Stimulated activated CD8-positive, alpha-beta memory T cell treated with anti-CD3 and anti-CD28 coated beads, Interleukin-2, amount 100 ng/mL, for 1 hour (primary cell): ENCODE measurements at regions not wholly inside any gene's neighbourhood (a gene's known extent, or its start where the extent isn't known, plus 50 kb on each side); places are given as distances from the start of the nearest gene placed in this dataset.

ENCODE experiments used
- DNase-seq, 2 donors: peaks; one replicate each; pipeline ENCODE4 v3.0.0-alpha.2; 2020; ENCODE audit warnings: low read depth in 2 of 2

DNA sequence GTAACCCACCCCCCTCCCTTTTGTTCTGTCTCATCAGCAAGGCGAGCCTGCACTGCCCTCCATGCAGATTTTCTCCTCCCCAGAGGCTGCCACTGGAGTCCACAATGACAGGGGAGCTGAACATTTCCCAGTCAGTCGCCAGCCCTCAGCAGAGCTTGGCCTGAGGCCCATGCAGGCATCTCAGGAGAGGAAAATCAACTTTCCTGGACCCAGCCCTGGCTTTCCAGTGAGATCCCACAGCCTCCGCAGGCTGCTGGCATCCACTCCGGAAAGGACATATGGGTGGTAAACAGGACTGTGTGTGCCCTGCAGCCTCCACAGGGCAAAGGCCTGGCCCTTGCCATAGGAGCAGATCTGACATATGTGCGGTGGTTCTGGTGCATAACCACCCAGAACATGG, 253.8 kb downstream of the TNS1 start:
- DNase-seq = no peak

DNA sequence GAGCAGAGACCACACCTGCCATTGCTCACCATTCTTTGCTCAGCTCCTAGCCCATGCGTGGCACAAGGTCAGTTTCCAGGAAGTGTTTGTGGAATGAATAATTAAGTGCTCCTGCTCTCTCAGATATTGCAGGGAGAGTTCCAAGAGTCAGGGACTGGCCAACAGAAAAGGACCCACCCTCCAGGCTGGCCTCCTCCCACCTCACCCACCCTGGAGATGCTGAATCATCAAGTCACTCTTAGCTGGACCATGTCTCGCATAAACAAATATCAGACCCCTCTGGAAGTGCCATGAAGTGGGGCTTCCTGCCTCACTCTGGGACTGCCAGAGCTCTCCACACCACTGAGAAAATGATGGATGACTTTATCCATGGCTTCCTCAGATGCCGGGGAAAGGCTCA, 256.0 kb downstream of the TNS1 start:
- DNase-seq = no peak

DNA sequence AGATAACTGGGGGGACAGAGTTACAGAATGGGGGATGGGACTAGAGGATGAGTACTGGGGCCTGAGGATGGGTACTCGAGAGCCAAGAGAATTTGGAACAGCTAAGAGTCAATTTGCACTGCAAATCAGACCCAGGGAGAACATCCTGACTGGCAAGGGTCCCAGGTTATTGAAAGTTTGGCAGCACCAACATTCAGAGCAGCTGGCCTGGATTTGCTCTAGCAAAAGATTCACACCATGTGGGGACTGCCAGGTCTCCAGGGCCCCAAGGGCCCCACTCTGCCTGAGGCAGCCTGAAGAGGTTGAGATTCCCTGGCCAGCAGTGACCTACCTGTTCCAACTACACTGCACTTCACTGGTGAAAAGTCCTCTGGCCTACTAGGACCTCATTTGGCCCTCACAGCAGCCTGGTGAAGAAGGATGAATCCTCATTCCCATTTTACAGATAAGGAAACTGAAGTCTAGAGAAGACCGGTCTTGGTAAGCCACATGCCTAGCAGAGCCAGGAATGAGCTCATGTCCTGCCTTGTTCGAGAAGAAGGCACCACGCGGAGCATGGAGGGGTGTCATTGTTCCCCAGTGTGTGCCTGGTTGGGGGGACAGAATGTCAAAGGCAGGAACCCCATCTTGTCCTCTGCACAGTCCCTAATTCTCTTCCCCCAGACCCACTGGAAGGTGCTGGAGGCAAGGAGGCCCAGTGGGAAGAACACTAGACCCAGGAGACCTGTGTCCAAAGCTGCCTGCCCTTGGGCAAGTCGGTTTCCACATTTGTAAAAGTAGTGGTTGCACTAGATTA, 258.6 kb downstream of the TNS1 start:
- no peak for DNase-seq

DNA sequence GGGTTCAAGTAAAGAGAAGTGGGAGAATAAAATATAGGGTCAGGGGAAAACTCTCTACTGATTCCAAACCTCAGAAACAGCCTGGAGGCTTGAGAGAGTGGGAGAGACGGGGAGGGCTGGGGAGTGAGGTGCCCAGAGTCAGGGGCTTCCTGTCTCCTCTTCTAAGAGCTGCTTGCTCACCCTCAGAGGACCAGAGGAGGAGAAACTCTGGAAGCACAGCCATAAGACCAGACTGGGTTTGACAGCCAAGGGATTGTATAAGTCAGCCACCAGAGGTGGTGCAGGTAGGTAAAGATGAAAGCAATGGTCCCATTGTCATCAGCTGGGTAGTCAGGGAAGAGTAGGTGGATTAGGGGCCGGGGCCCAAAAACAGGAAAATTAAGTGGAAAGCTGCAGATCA, 259.4 kb downstream of the TNS1 start:
- DNase-seq = no peak

DNA sequence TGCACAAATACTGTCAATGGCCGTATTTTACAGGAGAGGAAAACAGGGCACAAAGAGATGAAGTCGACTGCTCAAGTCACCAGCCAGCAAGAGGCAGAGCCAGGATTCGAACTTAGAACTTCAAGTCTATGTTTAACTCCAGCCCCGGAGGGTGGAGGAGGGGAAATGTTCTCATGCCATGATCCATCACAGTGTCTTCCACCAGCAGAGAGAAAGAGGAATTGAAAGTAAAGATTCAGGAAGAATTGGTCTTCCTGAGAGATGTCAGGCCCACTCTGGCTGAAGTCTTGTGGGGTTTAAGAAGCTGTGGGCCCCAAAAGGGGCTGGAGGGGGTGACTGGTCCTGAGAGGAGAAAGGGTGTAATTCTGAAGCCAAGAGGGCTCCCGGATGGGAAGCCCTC, 260.0 kb downstream of the TNS1 start:
- DNase-seq = no peak

DNA sequence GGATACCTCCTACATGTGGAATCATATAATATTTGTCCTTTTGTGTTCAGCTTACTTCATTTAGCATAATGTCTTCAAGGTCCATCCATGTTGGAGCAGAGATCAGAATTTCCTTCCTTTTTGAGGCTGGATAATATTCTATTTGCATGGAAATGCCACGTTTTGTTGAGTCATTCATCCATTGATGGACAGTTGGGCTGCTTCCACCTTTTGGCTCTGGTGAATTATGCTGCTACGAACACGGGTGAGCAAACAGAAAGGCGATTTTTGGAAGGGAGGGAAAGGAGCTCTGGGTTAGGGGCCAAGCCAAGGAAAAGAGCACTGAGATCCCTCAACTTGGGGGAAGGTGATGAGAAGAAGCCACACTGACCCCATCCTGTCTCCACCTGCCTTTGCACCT, 260.5 kb downstream of the TNS1 start:
- no peak for DNase-seq

DNA sequence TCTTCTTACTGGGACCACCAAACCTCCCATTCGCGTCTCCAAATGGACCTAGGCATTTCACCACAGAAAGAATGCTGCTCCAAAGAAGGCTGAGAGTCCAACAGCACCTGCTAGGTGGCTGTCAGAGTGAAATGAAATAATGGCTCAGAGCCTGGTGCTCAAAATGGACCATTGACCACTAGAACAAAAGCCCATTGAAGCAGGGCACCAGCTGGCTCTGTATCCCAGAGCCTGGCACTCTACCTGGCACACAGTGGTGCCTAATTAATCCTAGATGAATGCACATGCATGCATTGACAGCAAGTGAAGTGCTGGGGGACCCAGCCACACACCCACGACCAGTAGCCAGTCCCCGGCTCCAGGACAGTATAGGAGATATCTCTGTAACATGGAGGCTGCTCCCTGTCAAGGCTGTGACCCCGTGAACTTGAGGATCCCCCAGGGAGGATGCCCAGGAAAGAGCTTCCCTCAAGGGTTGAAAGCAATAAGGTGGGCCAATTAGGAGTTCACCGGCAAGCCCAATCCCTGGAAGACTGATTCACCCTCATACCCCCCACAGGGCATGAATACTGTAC, 261.3 kb downstream of the TNS1 start:
- no peak for DNase-seq

DNA sequence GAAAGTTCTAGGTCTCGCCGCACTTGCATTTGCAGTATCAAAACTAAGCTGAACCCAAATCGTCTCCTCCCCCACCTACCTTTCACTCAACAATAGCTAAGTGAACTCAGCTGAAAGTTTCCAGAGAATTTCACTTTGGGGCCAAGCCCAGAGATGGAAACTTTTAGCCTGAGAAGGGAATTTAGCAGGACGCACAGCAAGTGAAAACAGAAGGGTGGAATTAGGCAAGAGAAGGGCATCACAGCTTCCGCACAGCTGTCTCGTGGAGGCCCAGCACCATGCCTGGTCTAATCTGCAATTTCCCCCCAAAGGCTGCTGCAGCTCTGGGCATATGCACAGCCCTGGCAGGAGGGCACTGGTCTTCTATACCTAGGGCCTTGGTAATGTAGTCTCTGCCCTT, 262.0 kb downstream of the TNS1 start:
- no peak for DNase-seq

DNA sequence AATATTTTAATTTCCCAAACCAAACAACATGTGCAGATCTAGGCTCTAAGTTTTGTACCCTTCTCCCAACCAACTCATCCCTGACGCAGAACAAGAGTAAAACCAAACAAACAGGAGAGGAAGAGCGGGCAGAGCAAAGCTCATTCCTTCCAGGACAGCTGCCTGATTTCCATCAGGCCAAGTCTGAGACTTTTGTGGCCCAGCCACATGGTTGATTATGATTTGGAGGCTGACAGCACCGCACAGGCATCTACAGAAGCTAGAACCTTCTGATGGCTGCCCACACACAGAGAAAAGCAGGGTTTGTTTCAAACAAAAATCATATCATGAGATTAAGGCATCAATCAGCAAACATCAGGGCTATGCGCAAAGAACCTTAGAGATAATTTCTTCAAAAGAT, 262.6 kb downstream of the TNS1 start:
- DNase-seq = no peak

DNA sequence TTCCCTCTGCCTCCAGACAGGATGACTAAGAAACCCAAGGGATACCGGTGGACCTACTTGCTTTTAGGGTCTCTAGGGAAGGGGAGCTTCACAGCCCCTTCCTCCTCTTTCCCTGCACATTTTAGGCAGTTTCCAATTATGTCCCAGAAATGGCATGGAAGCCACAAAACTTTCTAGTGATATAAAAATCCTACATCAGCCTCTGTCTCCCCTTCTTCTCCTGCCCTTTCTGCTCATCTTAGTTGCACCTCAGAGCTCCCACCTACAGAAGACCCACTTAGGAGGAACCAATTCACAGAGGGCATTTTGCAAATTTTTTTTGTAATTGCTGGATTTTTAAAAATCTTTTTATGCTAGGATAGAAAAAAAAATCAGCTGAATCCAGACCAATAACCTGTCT, 263.1 kb downstream of the TNS1 start:
- no peak for DNase-seq

DNA sequence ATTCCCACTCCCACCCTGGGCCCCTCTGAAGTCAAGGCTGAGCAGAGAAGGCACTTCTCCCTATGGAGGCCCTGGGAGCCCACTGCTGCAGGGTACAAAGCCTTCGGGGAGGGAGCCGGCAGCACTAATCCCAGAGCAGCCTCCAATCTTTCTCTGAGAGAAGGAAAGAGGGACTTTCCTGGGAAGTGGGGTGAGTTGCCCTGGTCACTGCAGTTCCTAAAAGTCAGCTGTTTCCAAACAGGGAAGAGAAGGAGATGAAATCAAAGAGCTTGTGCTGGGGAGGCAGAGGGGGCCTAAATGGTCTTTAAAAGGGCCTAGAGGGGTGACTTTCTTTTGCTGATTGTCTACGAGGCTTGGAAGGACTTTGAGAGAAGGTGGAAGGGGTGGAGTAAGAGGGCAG, 264.7 kb downstream of the TNS1 start:
- DNase-seq = no peak

DNA sequence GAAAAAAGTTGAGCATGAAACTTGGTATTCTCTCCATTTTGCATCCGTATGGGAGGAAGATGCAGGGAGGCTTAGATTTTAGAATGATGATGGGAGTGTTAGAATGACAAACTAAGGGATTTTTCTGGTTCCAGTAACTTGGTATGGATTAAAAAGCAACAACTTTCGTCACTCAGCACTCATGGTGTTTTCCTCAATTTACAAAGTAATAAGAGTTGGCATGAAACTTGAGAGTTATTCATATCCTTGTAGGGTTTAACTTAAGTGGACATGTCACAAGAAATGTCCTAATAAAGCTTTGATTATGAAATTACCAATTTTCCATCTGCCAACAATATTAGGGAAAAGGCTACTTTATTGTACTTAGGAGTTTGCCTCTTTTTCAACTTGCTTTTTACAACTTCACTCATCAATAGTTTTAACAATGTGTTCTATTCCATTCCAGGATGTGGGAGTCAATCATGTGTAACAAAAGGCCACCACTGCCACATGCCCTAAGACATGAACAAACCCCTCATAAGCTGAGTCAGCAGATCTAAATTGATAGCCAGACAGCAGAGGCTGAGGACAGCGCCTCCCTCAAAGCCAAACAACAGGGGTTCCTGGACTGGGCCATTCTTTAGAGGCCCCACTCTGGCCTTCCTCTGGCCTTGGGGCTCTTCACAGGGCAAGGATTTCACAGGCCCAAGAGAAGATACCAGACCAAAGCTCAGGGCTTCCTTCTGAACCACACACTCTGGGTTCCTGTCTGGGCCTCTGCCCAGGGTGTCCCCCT, 265.8 kb downstream of the TNS1 start:
- no peak for DNase-seq

DNA sequence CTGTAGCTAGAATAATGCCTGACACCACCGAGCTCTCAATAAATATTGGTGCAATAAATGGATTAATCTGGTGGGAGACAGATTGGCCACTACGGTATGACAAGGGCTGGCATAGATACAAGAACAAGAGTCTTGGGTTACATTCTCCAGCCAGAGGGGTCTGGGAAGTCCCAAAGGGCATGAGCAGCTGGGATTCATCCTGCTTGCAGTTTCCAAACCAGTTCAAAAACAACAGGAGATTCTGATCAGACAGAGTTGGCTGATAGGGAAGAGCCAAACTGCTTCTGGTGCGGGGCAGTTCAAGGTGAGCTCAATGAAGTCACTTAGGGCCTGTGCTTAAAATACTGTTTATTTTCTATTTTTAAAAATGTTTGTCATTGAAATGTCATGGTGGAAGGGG, 266.9 kb downstream of the TNS1 start:
- no peak for DNase-seq

DNA sequence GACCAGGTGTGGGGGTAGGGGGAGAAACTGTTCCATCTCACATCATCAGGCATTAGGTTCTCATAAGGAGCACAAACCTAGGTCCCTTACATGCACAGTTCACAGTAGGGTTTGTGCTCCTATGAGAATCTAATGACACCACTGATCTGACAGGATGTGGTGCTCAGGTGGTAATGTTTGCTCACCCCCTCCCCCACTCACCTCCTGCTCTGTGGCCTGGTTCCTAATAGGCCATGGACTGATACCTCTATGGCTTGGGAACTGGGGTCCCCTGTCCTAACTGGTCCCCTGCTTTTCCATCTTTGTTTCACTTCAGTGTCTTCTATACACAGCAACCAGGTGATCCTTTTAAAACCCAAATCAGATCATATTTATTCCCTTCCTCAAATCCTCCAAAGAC, 267.8 kb downstream of the TNS1 start:
- DNase-seq = no peak

DNA sequence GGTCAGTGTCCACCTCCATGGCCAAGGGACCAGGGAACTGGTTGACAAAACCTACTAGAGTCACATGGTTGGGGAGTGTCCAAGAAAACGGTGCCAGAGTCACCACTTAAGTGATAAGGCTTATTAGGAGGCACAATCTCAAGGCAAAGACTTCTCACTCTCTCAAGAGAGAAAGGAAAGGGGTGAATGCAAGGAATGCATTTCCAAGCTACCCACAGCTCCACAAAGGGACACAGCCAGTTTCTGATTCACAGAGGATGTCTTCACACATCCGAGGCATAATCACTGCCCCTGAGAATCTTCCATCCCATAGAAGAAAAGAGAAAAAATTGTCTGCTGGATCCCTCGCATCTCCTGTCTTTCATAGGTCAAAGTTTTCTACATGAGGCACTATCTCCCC, 269.3 kb downstream of the TNS1 start:
- DNase-seq = no peak

DNA sequence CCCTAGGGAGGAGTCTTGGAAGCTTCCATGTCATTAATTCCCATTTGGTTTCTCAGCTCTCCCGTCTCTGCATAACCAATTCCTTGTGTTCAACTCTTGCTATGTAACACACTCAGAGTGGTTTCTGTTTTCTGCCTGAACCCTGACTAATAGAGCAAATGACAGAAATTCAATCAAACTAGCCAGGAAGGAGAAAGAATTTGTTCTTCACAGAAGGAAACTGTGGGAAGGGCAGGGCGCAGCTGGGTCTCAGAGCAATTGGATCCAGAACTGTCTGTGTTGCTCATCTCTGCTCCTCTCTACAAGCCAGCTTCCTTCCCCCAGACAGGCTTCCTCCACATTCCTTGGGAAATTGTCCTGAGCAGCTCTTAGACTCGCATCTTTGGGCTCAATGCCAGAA, 269.8 kb downstream of the TNS1 start:
- no peak for DNase-seq

DNA sequence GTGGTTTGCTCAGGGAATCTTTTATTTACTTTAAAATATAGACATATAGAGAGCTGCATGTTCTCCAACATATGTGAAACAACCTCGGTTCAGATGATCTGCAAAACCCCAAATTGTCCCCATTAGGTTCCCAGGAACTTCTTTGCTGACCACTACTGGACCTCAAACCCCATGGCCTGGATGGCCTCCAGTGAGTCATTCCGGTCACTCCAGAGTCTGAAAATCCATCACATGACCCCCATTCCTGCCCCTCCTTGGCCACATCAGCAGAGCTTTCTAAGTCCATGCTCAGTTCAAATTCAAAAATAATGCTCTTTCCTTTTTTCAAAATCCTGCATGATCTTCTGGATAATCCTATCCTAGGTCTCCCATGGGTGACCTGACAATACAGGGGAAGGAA, 271.0 kb downstream of the TNS1 start:
- DNase-seq = no peak

DNA sequence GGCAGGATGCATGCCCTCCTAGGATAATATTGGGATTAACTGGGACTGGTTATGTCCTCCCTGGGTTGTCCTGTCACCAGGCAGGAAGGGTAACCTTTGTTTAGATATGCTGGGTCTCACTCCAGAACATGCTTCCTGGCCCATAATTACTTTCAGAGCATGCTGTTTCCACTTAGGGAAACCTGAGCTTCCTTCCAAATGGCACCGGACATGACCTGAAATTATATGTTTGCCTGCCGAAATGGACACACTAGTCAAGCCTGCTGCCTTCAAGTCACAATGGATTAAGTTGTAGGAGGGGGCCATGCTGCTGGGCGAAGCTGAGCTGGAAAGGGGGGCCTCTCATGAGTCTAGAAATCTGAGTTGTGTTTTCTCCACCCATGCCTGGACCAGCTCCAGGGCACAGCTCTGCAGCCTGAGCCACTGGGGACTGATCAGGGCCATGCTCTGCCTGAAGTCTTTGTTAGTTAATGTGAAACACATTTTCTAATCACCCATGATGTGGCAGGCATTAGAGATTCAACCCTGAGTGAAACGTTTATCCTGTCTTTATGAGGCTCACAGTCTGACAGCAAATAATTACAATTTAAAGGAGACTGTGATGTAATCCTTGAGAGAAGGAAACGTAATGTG, 273.3 kb downstream of the TNS1 start:
- DNase-seq = no peak

DNA sequence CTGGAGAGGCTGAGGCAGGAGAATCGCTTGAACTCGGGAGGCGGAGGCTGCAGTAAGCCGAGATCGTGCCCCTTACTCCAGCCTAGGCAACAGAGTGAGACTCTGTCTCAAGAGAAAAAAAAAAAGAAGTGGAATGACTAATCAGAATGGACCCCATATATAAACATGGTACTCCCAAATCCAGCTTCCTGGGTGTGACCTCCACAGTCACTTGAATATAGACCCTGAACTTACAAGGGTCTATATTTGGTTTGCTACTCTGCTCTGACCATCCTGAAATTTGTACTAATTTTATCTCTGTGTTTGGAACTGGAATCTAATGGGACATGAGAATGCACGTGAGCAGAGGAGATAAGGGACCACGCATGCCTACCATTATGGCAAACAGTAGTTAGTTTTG, 275.0 kb downstream of the TNS1 start:
- no peak for DNase-seq

DNA sequence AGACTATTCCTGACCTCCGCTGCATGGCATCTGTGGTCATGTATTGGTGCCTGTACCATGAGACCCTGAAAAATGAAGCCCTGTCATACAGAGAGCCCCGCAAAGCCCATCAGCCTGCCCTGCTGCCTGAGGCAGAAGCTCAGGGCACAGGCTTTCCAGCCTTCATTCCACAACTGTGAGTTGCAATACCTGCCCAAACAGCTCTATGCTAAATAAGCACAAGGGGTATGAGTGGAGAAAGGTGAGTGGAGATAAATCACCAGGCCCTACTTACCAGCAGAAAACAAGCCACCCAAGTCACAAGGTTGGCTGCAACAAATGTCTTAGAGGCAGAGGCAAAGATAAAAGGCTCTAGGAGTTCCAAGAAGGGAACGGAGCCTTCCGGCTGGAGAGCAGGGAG, 277.4 kb downstream of the TNS1 start:
- no peak for DNase-seq

DNA sequence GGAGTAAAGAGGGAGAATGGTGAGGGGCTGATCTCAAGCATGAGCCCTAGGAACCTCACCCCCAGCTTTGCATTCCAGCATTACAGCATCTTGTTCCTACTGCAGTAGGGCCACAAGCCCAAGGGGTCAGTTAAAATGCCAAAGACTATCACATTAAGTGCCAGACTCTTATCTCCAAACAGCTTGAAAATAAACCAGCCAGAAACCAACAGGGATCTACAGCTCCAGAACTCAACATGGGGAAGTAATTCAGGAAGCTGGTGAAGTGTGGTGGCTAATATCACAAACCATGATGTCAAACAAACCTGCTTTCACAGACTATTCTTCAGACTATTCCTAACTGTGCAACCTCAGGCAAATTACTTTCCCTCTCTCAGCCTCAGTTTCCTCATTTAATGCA, 278.3 kb downstream of the TNS1 start:
- no peak for DNase-seq

DNA sequence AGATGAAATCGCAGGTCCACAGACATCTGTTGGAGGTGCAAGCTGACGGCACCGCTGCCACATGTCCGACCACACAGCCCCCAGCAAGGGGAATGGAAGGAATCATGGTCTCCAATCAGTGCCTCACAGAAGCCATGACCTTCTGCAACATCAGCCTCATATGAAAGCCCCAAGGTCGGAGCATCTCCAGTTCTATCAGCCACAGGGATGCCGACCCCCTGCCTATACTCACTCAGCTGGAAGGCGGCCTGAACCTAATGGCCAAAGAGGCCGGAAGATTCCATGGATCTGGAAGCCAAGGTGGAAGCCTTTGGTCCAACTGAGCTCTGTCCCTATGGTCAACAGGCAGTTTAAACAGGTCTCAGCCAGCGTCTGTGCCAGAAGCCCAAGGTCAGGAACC, 278.8 kb downstream of the TNS1 start:
- no peak for DNase-seq
